A549 (cell line): ENCODE measurements at regions not wholly inside any gene's neighbourhood (a gene's known extent, or its start where the extent isn't known, plus 50 kb on each side); places are given as distances from the start of the nearest gene placed in this dataset.

Source experiments
- ATAC-seq, 2 experiments: fragments of 200-7000 bp in 1 of 2; fragments of >200 bp in 1 of 2; cut with Nextera tagmentation in 1 of 2; cut with Tn5 transposase in 1 of 2; 3 replicates each; pipeline versions ENCODE4 v1.8.0 to v1.9.1; 2018 to 2020; ENCODE audit warnings: mild to moderate bottlenecking in 1 of 2, moderate library complexity in 1 of 2
- CTCF ChIA-PET: fragments of 300-600 bp; sonication (Branson Sonifier 250); formaldehyde crosslinking; extraction: SDS; loops from one replicate; lab custom pipeline; 2021; ENCODE audit warnings: antibody characterized with exemption, inconsistent platforms; lab: Yijun Ruan, JAX
- POLR2A ChIA-PET: fragments of 350-600 bp; formaldehyde crosslinking; extraction: SDS; loops from one replicate; lab custom pipeline; 2021; ENCODE audit warnings: antibody characterized with exemption, inconsistent platforms; lab: Yijun Ruan, JAX
- DNase-seq, 2 experiments: peaks; one replicate each; pipeline versions ENCODE4 v3.0.0 to v3.0.0-alpha.2; 2011 to 2016; ENCODE audit warnings: low read depth in 1 of 2, low spot score in 1 of 2
- FAIRE-seq: peaks from 2 replicates; lab custom pipeline; 2011; peaks lifted over from hg19 to GRCh38; lab: Jason Lieb, UNC
- H3K27ac ChIP-seq, 2 experiments: fragments of >200 bp; sonication (Bioruptor Twin); formaldehyde crosslinking; 3 replicates each; pipeline ENCODE4 v1.5.1; 2016 to 2017
- H3K4me1 ChIP-seq: fragments of >200 bp; sonication (Bioruptor Twin); formaldehyde crosslinking; 3 replicates; pipeline ENCODE4 v1.6.1; 2016
- H3K4me2 ChIP-seq: fragments of >200 bp; sonication (Bioruptor Twin); formaldehyde crosslinking; 3 replicates; pipeline ENCODE4 v1.6.1; 2016
- H3K4me3 ChIP-seq: fragments of >200 bp; sonication (Bioruptor Twin); formaldehyde crosslinking; 3 replicates; pipeline ENCODE4 v1.5.1; 2016
- H3K9me3 ChIP-seq: fragments of >200 bp; sonication (Bioruptor Twin); formaldehyde crosslinking; 3 replicates; pipeline ENCODE4 v1.6.1; 2016
- CBX2 ChIP-seq: fragments of 200-600 bp; sonication (generic); IDR thresholded peaks from 2 replicates; pipeline ENCODE4 v1.6.1; 2016; ENCODE audit warnings: low read depth, mild to moderate bottlenecking, borderline replicate concordance
- CBX8 ChIP-seq: fragments of 200-600 bp; sonication (generic); IDR thresholded peaks from 2 replicates; pipeline ENCODE4 v1.6.1; 2016
- CEBPB ChIP-seq, 2 experiments: fragments of >200 bp in 1 of 2; sonication (Bioruptor Twin) in 1 of 2; formaldehyde crosslinking in 1 of 2; IDR thresholded peaks; 2 replicates each; pipeline ENCODE4 v1.6.1; 2012 to 2016
- CHD2 ChIP-seq: fragments of 150-350 bp; IDR thresholded peaks from 2 replicates; pipeline ENCODE4 v1.6.1; 2014; ENCODE audit warnings: low read length; ENCODE audit not compliant: partially characterized antibody
- EHF ChIP-seq: fragments of 250-450 bp; sonication (Bioruptor Pico); IDR thresholded peaks from 2 replicates; pipeline ENCODE4 v1.5.0; 2020; ENCODE audit warnings: mild to moderate bottlenecking
- EHMT2 ChIP-seq: fragments of 200-600 bp; sonication (generic); IDR thresholded peaks from 2 replicates; pipeline ENCODE4 v1.6.1; 2016; ENCODE audit warnings: antibody characterized with exemption, low read depth, mild to moderate bottlenecking, moderate library complexity
- ESRRA ChIP-seq: fragments of 150-350 bp; IDR thresholded peaks from 2 replicates; pipeline ENCODE4 v1.6.1; 2014; ENCODE audit warnings: mild to moderate bottlenecking, low read length, borderline replicate concordance
- FOSL2 ChIP-seq, 2 experiments: fragments of 450-650 bp in 1 of 2; fragments of >200 bp in 1 of 2; sonication (Bioruptor Twin) in 1 of 2; formaldehyde crosslinking; IDR thresholded peaks; 2 replicates each; pipeline versions ENCODE4 v1.5.0 to v1.6.1; 2016 to 2020; ENCODE audit warnings: mild to moderate bottlenecking in 1 of 2, moderate library complexity in 1 of 2
- FOXS1 ChIP-seq: fragments of 250-450 bp; sonication (Bioruptor Pico); IDR thresholded peaks from 2 replicates; pipeline ENCODE4 v1.5.0; 2020; ENCODE audit warnings: mild to moderate bottlenecking, moderate library complexity
- GATA3 ChIP-seq: IDR thresholded peaks from 2 replicates; pipeline ENCODE4 v1.6.1; 2012; ENCODE audit warnings: borderline replicate concordance
- HDAC2 ChIP-seq: fragments of 200-600 bp; sonication (generic); IDR thresholded peaks from 2 replicates; pipeline ENCODE4 v1.6.1; 2016
- HEYL ChIP-seq: fragments of 250-450 bp; sonication (Bioruptor Pico); IDR thresholded peaks from 2 replicates; pipeline ENCODE4 v1.8.0; 2021; ENCODE audit warnings: mild to moderate bottlenecking, moderate library complexity
- HOXB13 ChIP-seq: fragments of 250-450 bp; sonication (Bioruptor Pico); IDR thresholded peaks from 2 replicates; pipeline ENCODE4 v1.5.0; 2020; ENCODE audit warnings: low read depth, mild to moderate bottlenecking, moderate library complexity
- JUN ChIP-seq, 2 experiments: fragments of >200 bp; sonication (Bioruptor Twin); formaldehyde crosslinking; IDR thresholded peaks; 2 replicates in 1 of 2; 3 replicates in 1 of 2; pipeline ENCODE4 v1.6.1; 2016 to 2017
- MAFK ChIP-seq: fragments of 450-650 bp; IDR thresholded peaks from 2 replicates; pipeline ENCODE4 v1.6.1; 2014; ENCODE audit not compliant: partially characterized antibody
- MYC ChIP-seq: IDR thresholded peaks from 2 replicates; pipeline ENCODE4 v1.6.1; 2012; ENCODE audit warnings: mild to moderate bottlenecking, inconsistent platforms, low read length, improper control_type of control experiment, borderline replicate concordance
- NFE2L2 ChIP-seq: fragments of 150-350 bp; conservative IDR thresholded peaks from 2 replicates; pipeline ENCODE4 v1.6.1; 2014; ENCODE audit warnings: low read length
- NPAS2 ChIP-seq: fragments of 250-450 bp; sonication (Bioruptor Pico); IDR thresholded peaks from 2 replicates; pipeline ENCODE4 v1.8.0; 2022; ENCODE audit warnings: mild to moderate bottlenecking, moderate library complexity, borderline replicate concordance
- NR3C1 ChIP-seq: fragments of >200 bp; sonication (Bioruptor Twin); formaldehyde crosslinking; IDR thresholded peaks from 3 replicates; pipeline ENCODE4 v1.6.1; 2017
- RARB ChIP-seq: fragments of 250-450 bp; sonication (Bioruptor Pico); IDR thresholded peaks from 2 replicates; pipeline ENCODE4 v1.8.0; 2021; ENCODE audit warnings: mild to moderate bottlenecking, moderate library complexity
- SMC3 ChIP-seq: fragments of >200 bp; sonication (Bioruptor Twin); formaldehyde crosslinking; IDR thresholded peaks from 3 replicates; pipeline ENCODE4 v1.6.1; 2018; ENCODE audit warnings: inconsistent platforms
- SREBF2 ChIP-seq: fragments of 450-650 bp; IDR thresholded peaks from 2 replicates; pipeline ENCODE4 v1.6.1; 2014; ENCODE audit warnings: mild to moderate bottlenecking, moderate library complexity
- WGBS: methylation state at CpG from one replicate; pipeline ENCODE4 v1.1.6; 2017; ENCODE audit errors: missing lambda C conversion rate; 5-methylcytosine and 5-hydroxymethylcytosine counted together
- TF ChIP-seq, protein P1 (sequence below): fragments of 150-350 bp; IDR thresholded peaks from 2 replicates; pipeline ENCODE4 v1.6.1; 2014; ENCODE audit warnings: low read depth, mild to moderate bottlenecking, low read length
- TF ChIP-seq, protein P2 (sequence below): fragments of 250-450 bp; sonication (Bioruptor Pico); IDR thresholded peaks from 2 replicates; pipeline ENCODE4 v1.5.0; 2021; ENCODE audit warnings: mild to moderate bottlenecking, moderate library complexity, borderline replicate concordance
- TF ChIP-seq, protein P3 (sequence below): fragments of 450-650 bp; IDR thresholded peaks from 2 replicates; pipeline ENCODE4 v1.6.1; 2014; ENCODE audit warnings: antibody characterized with exemption

DNA sequence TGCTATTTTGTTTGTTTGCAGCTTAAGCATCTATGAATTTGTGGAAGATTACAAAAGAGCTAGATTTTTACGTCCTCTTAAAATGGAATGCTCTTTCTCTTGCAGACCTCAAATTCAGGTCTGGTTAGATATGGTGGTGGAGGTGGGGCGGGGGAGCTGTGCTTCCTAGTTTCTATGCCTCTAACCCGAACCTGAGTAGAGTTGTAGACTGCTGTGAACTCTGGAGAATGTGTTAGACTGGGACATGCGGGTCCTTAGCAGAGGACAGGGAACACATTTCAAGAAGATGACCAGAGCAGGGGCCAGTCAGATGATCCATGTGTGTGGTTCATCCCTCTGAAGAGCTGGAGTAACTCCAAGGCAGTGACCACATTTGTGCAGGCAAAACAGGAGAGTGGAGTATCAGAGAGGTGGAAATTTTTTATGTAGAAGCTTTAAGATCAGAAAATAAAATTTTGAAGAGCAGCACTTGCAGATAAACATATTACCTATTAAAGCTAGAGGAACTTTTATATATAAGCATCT is 154.9 kb downstream of the FAM174A start:
- Histone ChIP-seq H3K4me2 (no peak overlapping the region), H3K4me1 (peaks cover 18% of the 10 kb centered on the region; the same call in 2 of the 3 replicates), H3K4me3 (no peak overlapping the region), H3K9me3 (no peaks in the 10 kb centered on the region), H3K27ac (no peak overlapping the region)
- no peak for FAIRE-seq
- TF ChIP-seq SMC3, result no peak
- DNase-seq, result no peak
- POLR2A ChIA-PET, result no interaction called here
- 51% methylated on average over 4 of the region's 4 CpGs for WGBS
- CTCF ChIA-PET, result interaction anchor here (1.8 kb wide), 1 partner anchor 8 kb away, joined by 4 read pairs; no protein-coding TSS in a partner anchor
- ATAC-seq, result no peak

DNA sequence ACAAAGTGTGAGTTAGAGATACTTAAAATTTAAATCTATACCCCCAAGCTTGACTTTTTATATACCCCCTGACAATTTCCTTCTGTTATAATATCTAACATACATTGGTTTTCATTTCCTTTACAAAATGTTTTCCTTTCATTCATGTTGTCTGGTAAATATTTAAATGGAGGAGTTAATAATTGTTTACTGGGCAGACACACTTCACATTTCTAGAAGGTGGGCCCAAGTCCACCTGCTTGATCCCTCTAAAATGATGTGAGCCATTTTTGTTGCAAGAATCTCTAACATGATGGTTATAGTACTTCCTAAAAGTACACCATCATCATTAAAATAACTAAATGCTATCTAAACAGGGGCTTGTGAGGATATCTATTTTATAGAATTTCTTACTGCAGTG is 155.9 kb downstream of the FAM174A start:
- Histone ChIP-seq H3K27ac (no peak overlapping the region), H3K4me1 (peaks cover 18% of the 10 kb centered on the region; the same call in 2 of the 3 replicates), H3K4me2 (0 out of 3 replicates have a peak overlapping the region, but pooled peaks have one; percentile 9), H3K9me3 (no peaks in the 10 kb centered on the region), H3K4me3 (no peak overlapping the region)
- FAIRE-seq, result no peak
- no peak for ATAC-seq
- no peak for TF ChIP-seq NPAS2
- TF ChIP-seq FOXS1 (CRISPR knock-in tag), result no peak
- TF ChIP-seq GATA3, result no peak
- no peak for TF ChIP-seq ESRRA
- TF ChIP-seq, protein P1, sequence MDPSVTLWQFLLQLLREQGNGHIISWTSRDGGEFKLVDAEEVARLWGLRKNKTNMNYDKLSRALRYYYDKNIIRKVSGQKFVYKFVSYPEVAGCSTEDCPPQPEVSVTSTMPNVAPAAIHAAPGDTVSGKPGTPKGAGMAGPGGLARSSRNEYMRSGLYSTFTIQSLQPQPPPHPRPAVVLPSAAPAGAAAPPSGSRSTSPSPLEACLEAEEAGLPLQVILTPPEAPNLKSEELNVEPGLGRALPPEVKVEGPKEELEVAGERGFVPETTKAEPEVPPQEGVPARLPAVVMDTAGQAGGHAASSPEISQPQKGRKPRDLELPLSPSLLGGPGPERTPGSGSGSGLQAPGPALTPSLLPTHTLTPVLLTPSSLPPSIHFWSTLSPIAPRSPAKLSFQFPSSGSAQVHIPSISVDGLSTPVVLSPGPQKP, result no peak
- TF ChIP-seq MAFK, result no peak
- TF ChIP-seq FOSL2 (IDR thresholded peaks at IDR 0.05), result no peak
- no peak for TF ChIP-seq FOSL2 (CRISPR knock-in tag; IDR thresholded peaks at IDR 0.05)
- no peak for TF ChIP-seq EHF (CRISPR knock-in tag)
- no peak for TF ChIP-seq HOXB13 (CRISPR knock-in tag)
- no peak for TF ChIP-seq HEYL (CRISPR knock-in tag)
- TF ChIP-seq RARB, result no peak
- TF ChIP-seq JUN (IDR thresholded peaks at IDR 0.05), result no peak
- TF ChIP-seq CBX2, result no peak
- no peak for TF ChIP-seq CHD2
- no peak for TF ChIP-seq SREBF2
- no peak for TF ChIP-seq EHMT2
- TF ChIP-seq HDAC2, result no peak
- no peak for TF ChIP-seq CBX8
- TF ChIP-seq, protein P2, sequence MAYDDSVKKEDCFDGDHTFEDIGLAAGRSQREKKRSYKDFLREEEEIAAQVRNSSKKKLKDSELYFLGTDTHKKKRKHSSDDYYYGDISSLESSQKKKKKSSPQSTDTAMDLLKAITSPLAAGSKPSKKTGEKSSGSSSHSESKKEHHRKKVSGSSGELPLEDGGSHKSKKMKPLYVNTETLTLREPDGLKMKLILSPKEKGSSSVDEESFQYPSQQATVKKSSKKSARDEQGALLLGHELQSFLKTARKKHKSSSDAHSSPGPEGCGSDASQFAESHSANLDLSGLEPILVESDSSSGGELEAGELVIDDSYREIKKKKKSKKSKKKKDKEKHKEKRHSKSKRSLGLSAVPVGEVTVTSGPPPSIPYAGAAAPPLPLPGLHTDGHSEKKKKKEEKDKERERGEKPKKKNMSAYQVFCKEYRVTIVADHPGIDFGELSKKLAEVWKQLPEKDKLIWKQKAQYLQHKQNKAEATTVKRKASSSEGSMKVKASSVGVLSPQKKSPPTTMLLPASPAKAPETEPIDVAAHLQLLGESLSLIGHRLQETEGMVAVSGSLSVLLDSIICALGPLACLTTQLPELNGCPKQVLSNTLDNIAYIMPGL (CRISPR knock-in tag), result no peak
- no peak for TF ChIP-seq NR3C1
- CTCF ChIA-PET, result interaction anchor here (0.6 kb wide), 1 partner anchor 1451 kb away, joined by 3 read pairs; no protein-coding TSS in a partner anchor
- POLR2A ChIA-PET, result no interaction called here
- DNase-seq, result no peak

DNA sequence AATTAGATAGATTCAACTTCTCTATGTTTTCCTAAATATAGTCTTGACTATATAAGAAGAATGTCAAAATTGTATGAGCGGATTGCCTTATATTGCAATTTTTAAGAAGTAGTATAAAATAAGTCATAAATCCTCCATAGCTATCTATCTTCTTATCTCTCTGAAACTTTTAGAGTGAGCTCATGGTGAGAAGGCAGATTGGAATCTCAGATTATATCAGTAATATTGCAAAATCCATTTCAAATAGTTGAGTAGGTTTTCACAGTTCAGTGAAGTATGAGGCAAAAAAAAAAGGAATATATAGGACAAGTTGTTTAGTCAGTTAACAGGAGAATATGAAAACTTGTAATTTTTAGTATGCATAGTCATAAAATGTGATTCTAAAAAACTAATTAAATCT is 156.4 kb downstream of the FAM174A start:
- CTCF ChIA-PET, result interaction anchor here (0.6 kb wide), 1 partner anchor 1451 kb away, joined by 3 read pairs; no protein-coding TSS in a partner anchor
- DNase-seq, result no peak

More for the DNA sequence above, 156.4 kb downstream of the FAM174A start:
- no peak overlapping the region for H3K4me3 ChIP-seq
- POLR2A ChIA-PET, result no interaction called here
- peaks cover 18% of the 10 kb centered on the region; the same call in 2 of the 3 replicates for H3K4me1 ChIP-seq
- 0 out of 3 replicates have a peak overlapping the region, but pooled peaks have one; percentile 9 for H3K4me2 ChIP-seq
- WGBS, result 66% methylated on average over 1 of the region's 1 CpG
- H3K27ac ChIP-seq, result no peak overlapping the region
- no peaks in the 10 kb centered on the region for H3K9me3 ChIP-seq
- peak in 1 of 2 experiments; percentile 48; a peak in 2 of 6 replicates for ATAC-seq
- TF ChIP-seq, protein P3, sequence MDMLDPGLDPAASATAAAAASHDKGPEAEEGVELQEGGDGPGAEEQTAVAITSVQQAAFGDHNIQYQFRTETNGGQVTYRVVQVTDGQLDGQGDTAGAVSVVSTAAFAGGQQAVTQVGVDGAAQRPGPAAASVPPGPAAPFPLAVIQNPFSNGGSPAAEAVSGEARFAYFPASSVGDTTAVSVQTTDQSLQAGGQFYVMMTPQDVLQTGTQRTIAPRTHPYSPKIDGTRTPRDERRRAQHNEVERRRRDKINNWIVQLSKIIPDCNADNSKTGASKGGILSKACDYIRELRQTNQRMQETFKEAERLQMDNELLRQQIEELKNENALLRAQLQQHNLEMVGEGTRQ, result no peak
- TF ChIP-seq CBX8 (no peak), CEBPB (IDR thresholded peaks at IDR 0.05) (peak in 1 of 2 experiments; percentile 48; a peak in 1 of 4 replicates), MYC (no peak), FOSL2 (IDR thresholded peaks at IDR 0.05) (no peak), FOSL2 (CRISPR knock-in tag; IDR thresholded peaks at IDR 0.05) (peak; percentile 19; the same call in 1 of the 2 replicates), NFE2L2 (no peak), EHMT2 (no peak), GATA3 (peak; percentile 78; the same call in 1 of the 2 replicates)
- TF ChIP-seq, all 56 proteins: peak for 3
- no peak for FAIRE-seq
